ENCODE measurements at regions not wholly inside any gene's neighbourhood (a gene's known extent, or its start where the extent isn't known, plus 50 kb on each side); places are given as distances from the start of the nearest gene placed in this dataset.

DNA sequence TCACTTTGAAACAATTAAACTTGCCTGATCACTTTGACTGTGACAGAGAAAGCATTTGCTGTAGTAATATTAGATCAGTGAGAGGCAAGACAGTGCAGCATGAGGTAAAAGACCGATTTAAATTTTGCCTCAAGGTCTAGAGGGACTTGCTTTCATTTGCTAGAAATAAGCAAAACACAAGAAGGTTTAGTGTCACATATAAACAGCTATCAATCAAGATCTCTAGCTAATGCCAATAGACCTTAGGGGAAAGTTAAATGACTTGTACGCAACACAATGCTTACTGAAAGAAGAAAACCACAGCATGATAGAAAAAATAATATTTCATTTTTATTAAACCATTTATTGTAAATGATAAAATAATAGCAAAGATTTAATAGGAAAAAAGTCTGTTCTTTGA is 113.5 kb downstream of the DSC3 start:
- no peak for TF ChIP-seq CTCF (IDR thresholded peaks at IDR 0.05)
- no peak for TF ChIP-seq POLR2A (IDR thresholded peaks at IDR 0.05)

Data from body of pancreas (tissue), 4 donors.